ENCODE measurements at regions not wholly inside any gene's neighbourhood (a gene's known extent, or its start where the extent isn't known, plus 50 kb on each side); places are given as distances from the start of the nearest gene placed in this dataset.

- H3K36me3 ChIP-seq (replicated peaks in 1 of 2; ENCODE audit: control insufficient read depth in 1 of 2, insufficient read depth in 2 of 2, low read length in 2 of 2), result no peaks in the 10 kb centered on the region
- H3K9ac ChIP-seq (ENCODE audit: insufficient read depth, low read depth, low read length), result no peak overlapping the region
- H4K20me1 ChIP-seq (ENCODE audit: insufficient read depth, low read length), result no peaks in the 10 kb centered on the region
- H3K4me2 ChIP-seq (ENCODE audit: low read depth, low read length), result no peak overlapping the region
- intact Hi-C loops (cut with micrococcal nuclease; ENCODE audit: unreplicated experiment) (no loop called here), in situ Hi-C loops (cut with HindIII; ENCODE audit: extremely low pct_ligation_motif_present, low pct_unique_long_range_greater_than_20kb) (no loop called here)
- CTCF ChIA-PET (ENCODE audit: low intra/inter-chr PET ratio, low total read pairs), result no interaction called here
- H3K4me3 ChIP-seq (replicated peaks in 1 of 3; ENCODE audit: insufficient read depth in 1 of 3, low read depth in 2 of 3, low read length in 3 of 3), result no peak overlapping the region
- H3K27me3 ChIP-seq (ENCODE audit: control insufficient read depth in 1 of 2, insufficient read depth in 2 of 2, low read length in 2 of 2), result no peaks in the 10 kb centered on the region
- no TSS peak for BruUV-seq (replicated peaks)
- POLR2A ChIA-PET, result no interaction called here
- H3K4me1 ChIP-seq (ENCODE audit: insufficient read depth, low read length), result no peaks in the 10 kb centered on the region
- no peak for TF ChIP-seq NFIB (CRISPR knock-in tag; IDR thresholded peaks at IDR 0.05; ENCODE audit: borderline replicate concordance)
- no peak for TF ChIP-seq KLF16 (CRISPR knock-in tag; IDR thresholded peaks at IDR 0.05)
- TF ChIP-seq ZFP41 (CRISPR knock-in tag; IDR thresholded peaks at IDR 0.05; ENCODE audit: borderline replicate concordance), result no peak
- no peak for TF ChIP-seq CAMTA2 (CRISPR knock-in tag; IDR thresholded peaks at IDR 0.05; ENCODE audit: borderline replicate concordance)
- H2AFZ ChIP-seq (ENCODE audit: low read length), result no peak overlapping the region
- FAIRE-seq, result no peak
- H3K27ac ChIP-seq (ENCODE audit: extremely low read length, insufficient read depth, low read length), result no peak overlapping the region
- H3K9me3 ChIP-seq (ENCODE audit: low read length), result no peaks in the 10 kb centered on the region
- WGBS (ENCODE audit: low lambda C conversion rate), result 0% methylated on average over 1 of the region's 1 CpG
- no peak for ATAC-seq
- DNase-seq (ENCODE audit: low spot score), result no peak
- no peaks in the 10 kb centered on the region for H3K79me2 ChIP-seq (ENCODE audit: insufficient read depth, low read length)
Observed at GRCh38 chr2:195017890-195018289, 639.1 kb upstream of the SLC39A10 start.

GRCh38 chr2:195016841-195017240 is 640.2 kb upstream of the SLC39A10 start:
- intact Hi-C loops (cut with micrococcal nuclease; ENCODE audit: unreplicated experiment), result no loop called here
- TF ChIP-seq FOXA1 (IDR thresholded peaks at IDR 0.05) (no peak), FOXA1 (CRISPR knock-in tag; IDR thresholded peaks at IDR 0.05) (no peak), ZNF710 (CRISPR knock-in tag; IDR thresholded peaks at IDR 0.05; ENCODE audit: borderline replicate concordance) (no peak), HOXD1 (CRISPR knock-in tag; IDR thresholded peaks at IDR 0.05) (no peak), FOXJ3 (CRISPR knock-in tag; IDR thresholded peaks at IDR 0.05; ENCODE audit: borderline replicate concordance) (no peak), ZNF550 (CRISPR knock-in tag; IDR thresholded peaks at IDR 0.05; ENCODE audit: borderline replicate concordance) (no peak), ZBTB3 (CRISPR knock-in tag; IDR thresholded peaks at IDR 0.05; ENCODE audit: borderline replicate concordance, low read depth) (no peak), ZNF142 (CRISPR knock-in tag; IDR thresholded peaks at IDR 0.05) (no peak), FOXC1 (CRISPR knock-in tag; IDR thresholded peaks at IDR 0.05; ENCODE audit: borderline replicate concordance) (no peak)

More at GRCh38 chr2:195016841-195017240, 640.2 kb upstream of the SLC39A10 start:
- no peak overlapping the region for H3K27ac ChIP-seq (ENCODE audit: extremely low read length, insufficient read depth, low read length)
- ChIA-PET CTCF (ENCODE audit: low intra/inter-chr PET ratio, low total read pairs) (no interaction called here), POLR2A (no interaction called here)
- no peaks in the 10 kb centered on the region for H3K27me3 ChIP-seq (ENCODE audit: control insufficient read depth in 1 of 2, insufficient read depth in 2 of 2, low read length in 2 of 2)
- in situ Hi-C loops (cut with HindIII; ENCODE audit: extremely low pct_ligation_motif_present, low pct_unique_long_range_greater_than_20kb), result no loop called here
- DNase-seq (ENCODE audit: low spot score) (no peak), ATAC-seq (no peak), FAIRE-seq (no peak)
- H3K36me3 ChIP-seq (replicated peaks in 1 of 2; ENCODE audit: control insufficient read depth in 1 of 2, insufficient read depth in 2 of 2, low read length in 2 of 2), result no peaks in the 10 kb centered on the region
- no peaks in the 10 kb centered on the region for H4K20me1 ChIP-seq (ENCODE audit: insufficient read depth, low read length)
- H3K4me2 ChIP-seq (ENCODE audit: low read depth, low read length), result no peak overlapping the region
- 2% methylated on average over 2 of the region's 2 CpGs for WGBS (ENCODE audit: low lambda C conversion rate)
- H3K9ac ChIP-seq (ENCODE audit: insufficient read depth, low read depth, low read length), result no peak overlapping the region
- H3K4me3 ChIP-seq (replicated peaks in 1 of 3; ENCODE audit: insufficient read depth in 1 of 3, low read depth in 2 of 3, low read length in 3 of 3), result no peak overlapping the region
- BruUV-seq (replicated peaks), result no TSS peak
- H2AFZ ChIP-seq (ENCODE audit: low read length), result no peak overlapping the region
- H3K79me2 ChIP-seq (ENCODE audit: insufficient read depth, low read length), result no peaks in the 10 kb centered on the region
- H3K4me1 ChIP-seq (ENCODE audit: insufficient read depth, low read length), result no peaks in the 10 kb centered on the region
- H3K9me3 ChIP-seq (ENCODE audit: low read length), result no peaks in the 10 kb centered on the region
